Transverse colon (tissue), 4 donors: ENCODE measurements at regions not wholly inside any gene's neighbourhood (a gene's known extent, or its start where the extent isn't known, plus 50 kb on each side); places are given as distances from the start of the nearest gene placed in this dataset.

Experiments used
- CTCF ChIP-seq, 5 experiments: fragments of 200-600 bp in 3 of 5; fragments of 450-650 bp in 2 of 5; sonication (generic) in 3 of 5; IDR thresholded peaks; 1 replicate in 2 of 5; 2 replicates in 3 of 5; pipeline ENCODE4 v1.5.1; 2016 to 2017; ENCODE audit warnings: antibody characterized with exemption in 5 of 5, inconsistent platforms in 3 of 5, mild to moderate bottlenecking in 2 of 5, moderate library complexity in 1 of 5
- EP300 ChIP-seq: sonication (generic); formaldehyde crosslinking; IDR thresholded peaks from one replicate; pipeline ENCODE4 v1.6.1; 2017; ENCODE audit warnings: antibody characterized with exemption, low read depth
- POLR2A ChIP-seq: fragments of 450-650 bp; IDR thresholded peaks from one replicate; pipeline ENCODE4 v1.6.1; 2016; ENCODE audit warnings: antibody characterized with exemption, mild to moderate bottlenecking, moderate library complexity
- POLR2AphosphoS5 ChIP-seq, 3 donors: sonication (generic); formaldehyde crosslinking; IDR thresholded peaks; one replicate each; pipeline ENCODE4 v1.6.1; 2016; ENCODE audit warnings: antibody characterized with exemption in 3 of 3

DNA sequence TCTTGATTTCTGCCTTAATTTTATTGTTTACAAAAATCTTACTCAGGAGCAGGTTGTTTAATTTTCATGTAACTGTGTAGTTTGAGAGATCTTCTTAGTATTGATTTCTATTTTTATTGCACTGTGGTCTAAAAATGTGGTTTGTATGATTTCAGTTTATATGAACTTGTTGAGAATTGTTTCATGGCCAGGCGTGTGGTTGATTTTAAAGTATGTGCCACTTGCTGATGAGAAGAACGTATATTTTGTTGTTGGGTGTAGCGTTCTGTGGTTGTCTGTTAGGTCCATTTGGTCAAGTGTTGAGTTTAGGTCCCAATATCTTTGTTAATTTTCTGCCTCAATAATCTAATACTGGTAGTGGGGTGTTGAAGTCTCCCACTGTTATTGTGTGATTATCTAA is 996.8 kb downstream of the PCDH19 start:
- no peak for TF ChIP-seq EP300
- no peak for TF ChIP-seq CTCF (IDR thresholded peaks at IDR 0.05)
- TF ChIP-seq POLR2A, result no peak
- TF ChIP-seq POLR2AphosphoS5 (IDR thresholded peaks at IDR 0.05), result no peak
